Activated CD4-positive, alpha-beta T cell treated with anti-CD3 and anti-CD28 coated beads, Interleukin-2, Interleukin-6, amounts not matched to agents 100 ng/mL and 50 ng/mL, durations not matched to agents 16 hours and 8 hours (primary cell): ENCODE measurements at regions not wholly inside any gene's neighbourhood (a gene's known extent, or its start where the extent isn't known, plus 50 kb on each side); places are given as distances from the start of the nearest gene placed in this dataset.

ENCODE experiments used
- DNase-seq: peaks from one replicate; pipeline ENCODE4 v3.0.0-alpha.2; 2020

GRCh38 chr3:110789315-110789714, 282.3 kb upstream of the NECTIN3 start:
- no peak for DNase-seq

- no peak for DNase-seq
These were observed 281.0 kb upstream of the NECTIN3 start for GRCh38 chr3:110790631-110791030.

GRCh38 chr3:110791995-110792686, 279.5 kb upstream of the NECTIN3 start:
- no peak for DNase-seq

- DNase-seq: no peak
These were observed 278.0 kb upstream of the NECTIN3 start for GRCh38 chr3:110793611-110794010.

GRCh38 chr3:110795163-110795562, 276.5 kb upstream of the NECTIN3 start:
- DNase-seq: no peak

- no peak for DNase-seq
These were observed 272.3 kb upstream of the NECTIN3 start for GRCh38 chr3:110799271-110799670.

- DNase-seq: no peak
These were observed 266.8 kb upstream of the NECTIN3 start for GRCh38 chr3:110804856-110805255.

GRCh38 chr3:110806924-110807323, 264.7 kb upstream of the NECTIN3 start:
- no peak for DNase-seq

- no peak for DNase-seq
These were observed 263.0 kb upstream of the NECTIN3 start for GRCh38 chr3:110808630-110809029.

- DNase-seq: no peak
These were observed 261.3 kb upstream of the NECTIN3 start for GRCh38 chr3:110810356-110810755.

- DNase-seq: no peak
These were observed 260.6 kb upstream of the NECTIN3 start for GRCh38 chr3:110811050-110811449.

- no peak for DNase-seq
These were observed 258.1 kb upstream of the NECTIN3 start for GRCh38 chr3:110813541-110813940.

GRCh38 chr3:110814170-110815007, 257.2 kb upstream of the NECTIN3 start:
- peak; percentile 88 for DNase-seq

GRCh38 chr3:110815008-110815583, 256.5 kb upstream of the NECTIN3 start:
- peak; percentile 43 for DNase-seq

- peak; percentile 11 for DNase-seq
These were observed 255.6 kb upstream of the NECTIN3 start for GRCh38 chr3:110816008-110816407.

- DNase-seq: no peak
These were observed 250.0 kb upstream of the NECTIN3 start for GRCh38 chr3:110821586-110821985.

GRCh38 chr3:110822971-110823370, 248.6 kb upstream of the NECTIN3 start:
- DNase-seq: no peak

GRCh38 chr3:110846971-110847370, 224.6 kb upstream of the NECTIN3 start:
- DNase-seq: no peak

- DNase-seq: no peak
These were observed 222.6 kb upstream of the NECTIN3 start for GRCh38 chr3:110849064-110849463.

GRCh38 chr3:110851736-110852135, 219.9 kb upstream of the NECTIN3 start:
- no peak for DNase-seq

- no peak for DNase-seq
These were observed 216.4 kb upstream of the NECTIN3 start for GRCh38 chr3:110855207-110855606.

GRCh38 chr3:110856916-110857315, 214.7 kb upstream of the NECTIN3 start:
- no peak for DNase-seq

GRCh38 chr3:110858549-110858948, 213.1 kb upstream of the NECTIN3 start:
- no peak for DNase-seq

GRCh38 chr3:110859336-110859735, 212.3 kb upstream of the NECTIN3 start:
- DNase-seq: no peak
